Right renal pelvis (tissue), 4 donors: ENCODE measurements at regions not wholly inside any gene's neighbourhood (a gene's known extent, or its start where the extent isn't known, plus 50 kb on each side); places are given as distances from the start of the nearest gene placed in this dataset.

ENCODE experiments used
- DNase-seq, 4 donors: peaks; one replicate each; pipeline ENCODE4 v3.0.0-alpha.2; 2013; ENCODE audit warnings: low read depth in 4 of 4, low spot score in 3 of 4, missing footprints in 1 of 4

- DNase-seq: no peak
Observed at GRCh38 chr1:221806984-221807383, 65.1 kb upstream of the DUSP10 start.

GRCh38 chr1:221806236-221806635 is 64.3 kb upstream of the DUSP10 start:
- DNase-seq: no peak

- DNase-seq: no peak
Observed at GRCh38 chr1:221805121-221805520, 63.2 kb upstream of the DUSP10 start.

- DNase-seq: no peak
Observed at GRCh38 chr1:221804303-221804702, 62.4 kb upstream of the DUSP10 start.

- no peak for DNase-seq
Observed at GRCh38 chr1:221801773-221802516, 60.1 kb upstream of the DUSP10 start.

- DNase-seq: no peak
Observed at GRCh38 chr1:221801251-221801661, 59.4 kb upstream of the DUSP10 start.

GRCh38 chr1:221800831-221801230 is 58.9 kb upstream of the DUSP10 start:
- DNase-seq: no peak

- no peak for DNase-seq
Observed at GRCh38 chr1:221797506-221797905, 55.6 kb upstream of the DUSP10 start.

GRCh38 chr1:221796700-221797099 is 54.8 kb upstream of the DUSP10 start:
- no peak for DNase-seq

- no peak for DNase-seq
Observed at GRCh38 chr1:221795380-221795779, 53.5 kb upstream of the DUSP10 start.

- no peak for DNase-seq
Observed at GRCh38 chr1:221794935-221795334, 53.0 kb upstream of the DUSP10 start.

- no peak for DNase-seq
Observed at GRCh38 chr1:221794079-221794670, 52.3 kb upstream of the DUSP10 start.

GRCh38 chr1:221793439-221794078 is 51.7 kb upstream of the DUSP10 start:
- no peak for DNase-seq

GRCh38 chr1:221791846-221792245 is 50.0 kb upstream of the DUSP10 start:
- DNase-seq: no peak
